ENCODE measurements at regions not wholly inside any gene's neighbourhood (a gene's known extent, or its start where the extent isn't known, plus 50 kb on each side); places are given as distances from the start of the nearest gene placed in this dataset.
A peak's percentile ranks its signal among the peaks of the same experiment; 100 is the strongest.
"Not testable (repeated sequence)": the region's sequence is repeated elsewhere in the genome, so short reads cannot be mapped to it uniquely, and the experiment has no call there.

GRCh38 chr7:159335181-159335926 lies 190.7 kb upstream of the VIPR2 start:
- DNase-seq, result not testable (repeated sequence)

GRCh38 chr7:159332854-159333479 lies 188.3 kb upstream of the VIPR2 start:
- DNase-seq, result not testable (repeated sequence)

- no peak for DNase-seq
- no peak for TF ChIP-seq POLR2A (IDR thresholded peaks at IDR 0.05; ENCODE audit: low read length)
- TF ChIP-seq GATA1 (IDR thresholded peaks at IDR 0.05; ENCODE audit: low read depth, low read length), result no peak
Observed at GRCh38 chr7:159331462-159331861, 186.8 kb upstream of the VIPR2 start.

- no peak for DNase-seq
- TF ChIP-seq POLR2A (IDR thresholded peaks at IDR 0.05; ENCODE audit: low read length), result no peak
- TF ChIP-seq GATA1 (IDR thresholded peaks at IDR 0.05; ENCODE audit: low read depth, low read length), result no peak
Observed at GRCh38 chr7:159329818-159330378, 185.2 kb upstream of the VIPR2 start.

GRCh38 chr7:159328096-159328495 lies 183.4 kb upstream of the VIPR2 start:
- peak in 1 of 2 experiments; percentile 14 for DNase-seq
- TF ChIP-seq POLR2A (IDR thresholded peaks at IDR 0.05; ENCODE audit: low read length), result no peak
- TF ChIP-seq GATA1 (IDR thresholded peaks at IDR 0.05; ENCODE audit: low read depth, low read length), result no peak

GRCh38 chr7:159323359-159323758 lies 178.7 kb upstream of the VIPR2 start:
- TF ChIP-seq GATA1 (IDR thresholded peaks at IDR 0.05; ENCODE audit: low read depth, low read length) (no peak), POLR2A (IDR thresholded peaks at IDR 0.05; ENCODE audit: low read length) (no peak)
- DNase-seq, result no peak

- TF ChIP-seq POLR2A (IDR thresholded peaks at IDR 0.05; ENCODE audit: low read length) (no peak), GATA1 (IDR thresholded peaks at IDR 0.05; ENCODE audit: low read depth, low read length) (no peak)
- DNase-seq, result no peak
Observed at GRCh38 chr7:159321278-159321677, 176.6 kb upstream of the VIPR2 start.

GRCh38 chr7:159318682-159319351 lies 174.2 kb upstream of the VIPR2 start:
- no peak for TF ChIP-seq GATA1 (IDR thresholded peaks at IDR 0.05; ENCODE audit: low read depth, low read length)
- no peak for TF ChIP-seq POLR2A (IDR thresholded peaks at IDR 0.05; ENCODE audit: low read length)
- DNase-seq, result no peak

GRCh38 chr7:159317294-159317693 lies 172.6 kb upstream of the VIPR2 start:
- no peak for DNase-seq
- TF ChIP-seq GATA1 (IDR thresholded peaks at IDR 0.05; ENCODE audit: low read depth, low read length) (no peak), POLR2A (IDR thresholded peaks at IDR 0.05; ENCODE audit: low read length) (no peak)

GRCh38 chr7:159311172-159311494 lies 166.5 kb upstream of the VIPR2 start:
- TF ChIP-seq POLR2A (IDR thresholded peaks at IDR 0.05; ENCODE audit: low read length), result no peak
- TF ChIP-seq GATA1 (IDR thresholded peaks at IDR 0.05; ENCODE audit: low read depth, low read length), result no peak
- no peak for DNase-seq

GRCh38 chr7:159310457-159311171 lies 165.9 kb upstream of the VIPR2 start:
- peak; percentile 10 to 24 for DNase-seq
- TF ChIP-seq GATA1 (IDR thresholded peaks at IDR 0.05; ENCODE audit: low read depth, low read length) (no peak), POLR2A (IDR thresholded peaks at IDR 0.05; ENCODE audit: low read length) (no peak)

GRCh38 chr7:159309214-159309613 lies 164.5 kb upstream of the VIPR2 start:
- DNase-seq, result not testable (repeated sequence)

- no peak for DNase-seq
- no peak for TF ChIP-seq POLR2A (IDR thresholded peaks at IDR 0.05; ENCODE audit: low read length)
- no peak for TF ChIP-seq GATA1 (IDR thresholded peaks at IDR 0.05; ENCODE audit: low read depth, low read length)
Observed at GRCh38 chr7:159306012-159306411, 161.3 kb upstream of the VIPR2 start.

GRCh38 chr7:159305185-159305584 lies 160.5 kb upstream of the VIPR2 start:
- DNase-seq, result not testable (repeated sequence)

GRCh38 chr7:159303510-159303909 lies 158.8 kb upstream of the VIPR2 start:
- DNase-seq, result not testable (repeated sequence)

Data from erythroblast (primary cell).